ENCODE measurements at regions not wholly inside any gene's neighbourhood (a gene's known extent, or its start where the extent isn't known, plus 50 kb on each side); places are given as distances from the start of the nearest gene placed in this dataset.
A peak's percentile ranks its signal among the peaks of the same experiment; 100 is the strongest.
"Not testable (repeated sequence)": the region's sequence is repeated elsewhere in the genome, so short reads cannot be mapped to it uniquely, and the experiment has no call there.

DNA sequence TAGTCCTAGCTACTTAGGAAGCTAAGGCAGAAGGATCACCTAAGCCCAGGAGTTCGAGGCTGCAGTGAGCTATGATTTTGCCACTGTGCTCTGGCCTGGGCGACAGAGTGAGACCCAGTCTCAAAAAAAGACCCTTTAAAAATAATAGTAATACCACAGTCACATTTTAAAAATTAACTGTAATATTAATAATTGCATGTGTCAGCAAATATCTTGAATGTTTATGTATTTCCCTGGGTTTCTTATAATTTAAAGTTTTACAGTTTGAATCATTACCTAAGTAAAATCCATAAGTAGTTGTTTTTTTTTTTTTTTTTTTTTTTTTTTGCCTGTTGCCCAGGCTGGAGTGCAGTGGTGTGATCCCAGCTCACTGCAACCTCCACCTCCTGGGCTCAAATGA is 69.2 kb downstream of the LYZL2 start:
- DNase-seq = no peak

DNA sequence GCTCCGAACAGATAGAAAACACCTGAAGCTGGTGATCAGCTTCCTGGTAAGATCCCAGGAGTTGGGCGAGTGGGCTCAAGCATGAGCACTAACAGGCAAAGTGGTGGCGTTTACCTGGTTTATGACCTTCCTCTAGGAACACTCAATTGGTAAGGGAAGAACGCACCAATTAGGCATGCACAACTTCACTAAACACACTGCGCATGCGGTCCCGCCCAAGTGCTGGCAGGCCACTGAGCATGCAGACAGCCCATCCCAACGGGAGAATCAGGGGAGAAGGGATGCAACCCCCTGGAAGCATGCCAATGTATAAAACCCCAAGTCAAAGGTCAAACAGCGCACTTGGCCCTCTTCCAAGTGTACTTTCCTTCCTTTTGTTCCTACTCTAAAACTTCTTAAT is 70.4 kb downstream of the LYZL2 start:
- DNase-seq = no peak

DNA sequence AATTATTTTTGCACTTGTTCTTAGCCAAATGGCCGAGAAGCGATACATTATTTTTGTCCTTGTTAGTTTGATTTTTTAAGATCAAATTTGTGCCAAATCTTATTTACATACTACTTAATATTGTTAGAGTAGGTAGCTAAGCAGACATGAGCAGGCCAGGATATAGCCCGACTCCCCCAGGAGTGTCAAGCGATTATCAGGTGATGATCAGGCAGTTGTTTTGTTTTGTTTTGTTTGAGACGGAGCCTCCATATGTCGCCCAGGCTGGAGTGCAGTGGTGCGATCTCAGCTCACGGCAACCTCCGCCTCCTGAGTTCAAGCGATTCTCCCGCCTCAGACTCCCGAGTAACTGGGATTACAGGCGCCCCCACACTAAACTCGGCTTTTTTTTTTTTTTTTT is 71.1 kb downstream of the LYZL2 start:
- DNase-seq = no peak

DNA sequence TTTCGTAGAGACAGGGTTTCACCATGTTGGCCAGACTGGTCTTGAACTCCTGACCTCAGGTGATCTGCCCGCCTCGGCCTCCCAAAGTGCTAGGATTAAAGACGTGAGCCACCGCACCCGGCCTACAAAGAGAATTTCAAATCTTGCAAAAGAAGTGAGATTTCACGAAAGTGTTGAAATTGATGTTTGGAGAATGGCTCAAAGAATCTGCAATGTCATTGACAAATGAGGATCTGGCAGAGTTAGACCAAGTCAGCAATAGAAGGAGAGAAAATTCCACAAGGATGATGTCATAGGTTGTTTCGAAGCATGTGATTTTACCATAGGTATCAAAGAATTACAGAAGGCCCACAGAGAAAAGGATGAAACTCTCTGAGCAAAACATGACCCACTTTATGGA is 71.7 kb downstream of the LYZL2 start:
- DNase-seq = no peak

DNA sequence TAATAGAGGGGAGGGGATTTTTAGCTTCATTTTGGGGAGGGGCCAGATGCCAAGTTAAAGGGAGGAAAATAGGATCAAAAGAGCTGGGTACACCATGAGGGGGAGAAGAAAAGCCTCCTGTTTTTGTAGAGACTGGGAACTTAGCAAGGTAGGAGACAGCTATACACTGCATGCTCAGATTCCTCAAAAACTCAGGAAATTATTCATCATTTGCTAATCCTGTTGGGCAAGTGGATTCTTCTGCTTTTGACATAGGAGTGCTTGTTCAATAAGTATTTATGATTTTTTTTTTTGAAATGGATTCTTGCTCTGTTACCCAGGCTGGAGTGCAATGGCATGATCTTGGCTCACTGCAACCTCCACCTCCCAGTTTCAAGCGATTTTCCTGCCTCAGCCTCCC is 73.4 kb downstream of the LYZL2 start:
- no peak for DNase-seq

DNA sequence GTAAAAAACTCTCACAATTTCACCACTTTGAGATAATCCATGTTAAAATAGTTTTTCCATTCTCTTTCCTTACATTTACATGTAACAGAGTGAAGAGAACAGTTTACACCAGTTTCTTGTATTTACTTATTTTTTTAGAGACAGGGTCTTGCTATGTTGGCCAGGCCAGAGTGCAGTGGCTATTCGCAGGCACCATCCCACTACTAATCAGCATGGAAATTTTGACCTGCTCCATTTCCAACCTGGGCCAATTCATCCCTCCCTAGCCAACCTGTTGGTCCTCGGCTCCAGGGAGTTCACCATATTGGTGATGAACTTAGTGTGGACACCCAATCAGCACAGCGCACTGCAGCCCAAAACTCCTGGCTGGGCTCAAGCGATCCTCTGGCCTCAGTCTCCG is 74.1 kb downstream of the LYZL2 start:
- no peak for DNase-seq

DNA sequence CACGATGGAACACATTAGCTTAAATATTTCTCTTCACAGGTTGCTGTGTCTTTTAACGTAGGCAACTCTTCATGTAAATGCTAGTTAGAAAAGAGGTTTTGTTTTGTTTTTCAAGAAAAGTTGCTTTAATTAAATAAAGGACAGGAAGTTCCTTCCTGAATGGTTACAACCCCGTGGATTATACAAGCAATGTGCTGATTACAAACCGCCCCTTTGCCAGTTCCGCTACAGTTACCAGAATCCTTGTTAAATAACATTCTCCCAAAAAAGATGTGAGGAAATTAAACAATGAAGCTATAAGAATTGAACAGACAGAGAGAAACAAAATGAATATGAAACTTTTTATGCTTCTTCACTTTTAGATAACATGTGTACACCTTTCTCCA is 75.1 kb downstream of the LYZL2 start:
- DNase-seq = no peak

DNA sequence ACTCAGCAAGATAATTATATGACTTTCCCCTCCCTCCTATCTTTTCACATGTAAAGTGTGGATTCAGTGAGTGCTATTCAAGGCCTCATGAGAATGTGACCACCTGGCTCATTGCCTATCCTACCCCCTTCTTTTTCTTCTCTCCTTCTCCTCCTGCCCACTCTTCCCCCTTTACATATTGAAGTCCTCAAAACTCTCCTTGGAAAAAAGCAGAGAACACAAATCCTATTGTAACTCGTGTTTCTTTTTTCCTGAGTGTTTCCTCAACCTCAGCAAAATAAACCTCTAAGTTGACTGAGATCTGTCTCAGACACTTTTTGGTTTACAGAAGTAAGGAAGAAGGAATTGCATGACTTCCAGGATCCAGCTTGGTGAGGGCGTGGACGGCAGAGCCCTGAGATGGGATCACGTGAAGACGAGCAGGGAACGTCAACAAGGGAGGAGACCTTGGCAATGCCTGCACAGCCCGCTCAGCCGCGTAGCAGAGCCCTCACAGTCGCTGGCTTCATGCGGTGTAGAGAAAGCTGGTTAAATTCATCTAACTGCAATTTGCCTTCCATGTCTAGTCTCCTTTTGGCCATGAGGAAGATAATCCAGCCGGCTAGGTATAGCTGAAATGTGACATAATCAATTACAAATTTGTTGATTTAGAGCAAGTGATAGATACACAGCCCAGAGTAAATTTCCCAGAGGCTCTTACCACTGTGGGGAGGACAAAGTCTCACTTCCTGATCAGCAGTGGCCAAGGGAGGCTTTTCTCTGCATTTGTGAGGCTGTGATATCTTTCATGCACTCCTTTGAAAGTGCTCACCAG is 75.7 kb downstream of the LYZL2 start:
- peak; percentile 7 for DNase-seq

DNA sequence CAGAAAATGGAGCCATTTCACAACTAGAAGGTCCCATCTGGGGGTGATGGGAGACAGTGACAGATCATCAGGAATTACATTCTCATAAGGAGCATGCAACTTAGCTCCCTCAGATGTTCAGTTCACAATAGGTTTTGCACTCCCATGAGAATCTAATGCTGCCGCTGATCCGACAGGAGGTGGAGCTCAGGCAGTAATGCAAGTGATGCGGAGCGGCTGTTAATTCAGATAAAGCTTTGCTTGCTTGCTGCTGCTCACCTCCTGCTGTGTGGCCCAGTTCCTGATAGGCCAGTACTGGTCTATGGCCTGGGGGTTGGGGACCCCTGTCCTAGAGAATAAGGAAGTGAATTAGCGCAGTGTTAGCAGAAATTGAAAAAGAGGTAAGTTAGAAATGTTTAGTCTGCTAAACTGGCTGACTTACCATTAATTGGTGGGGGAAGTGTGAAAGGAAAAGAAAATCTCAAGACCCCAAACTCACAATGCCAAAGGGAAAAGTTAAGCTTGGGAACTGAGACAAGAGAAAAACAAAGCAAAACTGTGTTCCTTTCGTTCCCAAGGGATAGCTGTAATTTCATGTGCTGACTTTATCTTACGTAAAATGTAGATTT is 76.4 kb downstream of the LYZL2 start:
- DNase-seq = no peak

DNA sequence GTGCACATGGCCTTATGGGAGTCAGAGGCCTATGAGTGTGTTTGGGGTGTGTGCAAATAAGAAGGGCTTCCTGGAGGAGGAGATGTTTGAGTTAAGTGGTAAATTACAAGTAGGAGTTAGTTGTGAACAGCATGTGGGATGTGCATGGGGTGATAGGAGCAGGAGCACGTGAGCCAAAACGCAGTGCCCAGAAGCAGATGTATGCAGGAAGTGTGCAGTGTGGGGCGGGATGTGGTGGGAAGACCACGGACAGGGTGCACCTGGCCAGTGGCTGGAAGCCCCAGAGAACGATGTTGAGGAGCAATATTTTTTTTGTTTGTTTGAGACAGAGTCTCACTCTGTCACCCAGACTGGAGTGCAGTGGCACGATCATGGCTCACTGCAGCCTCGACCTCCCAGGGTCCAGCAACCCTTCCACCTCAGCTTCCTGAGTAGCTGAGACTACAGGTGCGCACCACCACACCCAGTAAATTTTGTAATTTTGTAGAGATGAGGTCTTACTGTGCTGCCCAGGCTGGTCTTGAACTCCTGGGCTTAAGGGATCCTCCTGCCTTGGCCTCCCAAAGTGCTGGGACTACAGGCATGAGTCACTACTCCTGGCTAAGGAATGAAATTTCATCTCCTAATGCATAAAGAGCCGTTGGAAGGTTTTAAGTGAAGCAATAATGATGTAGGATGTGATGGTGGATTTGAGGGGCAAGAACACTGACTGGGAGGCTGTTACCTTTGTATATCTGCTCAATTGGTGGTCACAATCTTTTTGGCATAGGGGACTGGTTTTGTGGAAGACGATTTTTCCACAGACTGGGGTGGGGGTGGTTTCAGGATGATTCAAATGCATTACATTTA is 78.4 kb downstream of the LYZL2 start:
- no peak for DNase-seq

DNA sequence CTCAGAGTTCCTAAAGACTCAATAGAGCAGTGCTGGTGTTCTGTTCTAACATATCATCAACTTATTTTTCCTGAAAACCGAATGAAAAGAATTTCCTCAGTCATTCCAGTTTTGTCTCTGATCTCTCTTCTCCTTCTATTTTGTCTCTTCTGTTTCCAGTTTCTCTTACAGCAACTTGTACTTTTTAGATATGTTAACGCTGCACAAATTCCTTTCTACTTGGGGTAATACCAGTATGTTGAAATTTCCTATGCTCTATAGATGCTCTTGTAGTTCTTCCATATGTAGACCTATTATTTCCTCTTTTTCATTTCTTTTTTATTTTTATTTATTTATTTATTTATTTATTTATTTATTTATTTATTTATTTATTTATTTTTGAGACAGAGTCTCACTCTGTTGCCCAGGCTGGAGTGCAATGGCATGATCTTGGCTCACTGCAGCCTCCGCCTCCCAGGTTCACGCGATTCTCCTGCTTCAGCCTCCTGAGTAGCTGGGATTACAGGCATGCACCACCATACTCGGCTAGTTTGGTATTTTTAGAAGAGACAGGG is 80.3 kb downstream of the LYZL2 start:
- not testable (repeated sequence) for DNase-seq

DNA sequence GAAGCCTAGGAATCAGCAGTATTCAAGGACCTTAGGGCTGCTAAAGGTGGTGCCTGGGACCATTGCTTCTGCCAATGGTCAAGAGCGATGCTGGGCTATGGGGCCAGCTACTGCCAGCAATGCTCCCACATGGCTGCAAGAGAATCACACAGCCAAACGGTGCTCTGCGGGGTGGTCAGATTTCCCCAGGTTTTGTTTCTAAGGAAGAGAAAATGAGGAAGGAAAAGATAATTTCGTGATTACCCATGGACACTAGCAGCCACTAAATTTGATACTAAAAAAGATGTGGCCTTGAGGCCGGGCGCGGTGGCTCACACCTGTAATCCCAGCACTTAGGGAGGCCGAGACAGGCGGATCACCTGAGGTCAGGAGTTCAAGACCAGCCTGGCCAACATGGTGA is 83.0 kb downstream of the LYZL2 start:
- no peak for DNase-seq

DNA sequence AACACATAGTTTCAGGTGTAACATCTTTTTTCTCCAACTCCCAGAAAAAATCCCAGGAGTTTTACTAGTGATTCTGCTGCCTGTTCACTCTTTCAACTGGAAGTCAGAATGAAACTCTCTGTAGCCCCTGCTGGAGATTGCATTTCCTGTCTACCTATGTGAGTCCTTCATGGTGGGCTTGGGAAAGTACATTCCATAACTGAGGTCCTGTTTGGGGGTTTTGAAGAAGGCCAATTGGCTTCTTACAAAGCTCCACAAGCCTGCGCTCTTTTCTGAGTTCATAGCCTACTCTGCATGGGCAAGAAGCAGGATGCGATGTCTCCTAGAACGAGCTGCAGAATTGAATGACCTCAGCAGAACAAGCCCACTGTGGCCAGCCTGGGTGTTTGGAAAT is 86.7 kb downstream of the LYZL2 start:
- DNase-seq = no peak

DNA sequence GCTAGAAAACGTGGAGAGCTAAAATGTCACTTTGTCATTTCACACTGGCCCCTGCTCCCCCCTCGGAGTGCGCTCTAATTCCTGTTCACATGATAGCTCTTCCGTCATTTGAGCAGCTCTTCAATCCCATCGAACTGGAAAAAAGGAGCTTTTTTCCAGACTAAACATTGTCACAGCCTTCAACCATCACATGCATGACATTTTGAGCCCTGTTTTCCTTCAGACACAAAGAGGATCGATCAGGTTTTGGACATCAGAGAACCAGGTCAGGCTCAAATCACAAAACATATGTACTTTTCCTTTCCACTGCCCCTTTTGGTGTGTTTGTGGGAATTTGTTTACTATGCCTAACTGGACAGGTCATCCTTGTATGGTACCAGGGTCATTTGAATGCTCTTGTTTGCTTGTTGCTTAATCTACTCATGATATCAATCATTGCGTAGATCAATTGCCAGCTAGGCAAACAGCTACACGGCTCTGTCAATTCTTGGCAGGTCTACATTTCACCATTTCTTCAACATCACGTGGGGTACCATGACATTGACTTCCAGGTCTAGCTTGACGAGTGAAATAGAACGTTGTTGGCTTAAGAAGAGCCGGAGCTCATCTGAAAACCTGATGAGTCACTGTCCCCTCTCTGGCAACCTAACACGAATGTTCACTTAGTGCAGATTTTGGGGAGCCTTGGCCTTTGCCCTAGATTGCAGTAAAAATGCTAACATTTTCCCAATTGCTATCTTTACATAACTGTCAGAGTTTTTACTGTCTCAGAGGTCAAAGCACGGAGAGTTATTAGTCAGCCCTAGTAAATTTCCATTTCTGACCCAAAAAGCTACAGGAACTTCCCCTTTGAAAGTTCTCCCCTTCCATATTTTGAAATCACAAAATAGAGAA is 87.3 kb downstream of the LYZL2 start:
- peak; percentile 34 for DNase-seq

DNA sequence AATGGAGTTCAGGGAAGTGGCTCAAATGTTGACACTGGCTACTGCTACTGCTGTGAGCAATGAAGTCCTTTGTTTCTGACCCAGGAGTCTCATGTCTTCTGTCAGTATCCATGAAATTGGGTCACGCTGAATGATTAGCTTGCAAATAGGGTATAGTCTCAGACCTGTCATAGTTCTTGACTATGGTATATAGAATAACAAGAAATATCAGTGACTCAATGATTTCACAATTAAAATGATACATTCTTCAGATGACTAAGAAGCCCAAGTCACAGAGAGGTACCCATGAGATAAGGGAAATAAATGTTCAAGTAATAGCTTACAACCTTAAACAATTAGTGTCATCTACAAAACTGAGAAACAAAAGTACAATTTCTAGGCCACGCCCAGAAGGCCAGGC is 89.3 kb downstream of the LYZL2 start:
- DNase-seq = no peak

DNA sequence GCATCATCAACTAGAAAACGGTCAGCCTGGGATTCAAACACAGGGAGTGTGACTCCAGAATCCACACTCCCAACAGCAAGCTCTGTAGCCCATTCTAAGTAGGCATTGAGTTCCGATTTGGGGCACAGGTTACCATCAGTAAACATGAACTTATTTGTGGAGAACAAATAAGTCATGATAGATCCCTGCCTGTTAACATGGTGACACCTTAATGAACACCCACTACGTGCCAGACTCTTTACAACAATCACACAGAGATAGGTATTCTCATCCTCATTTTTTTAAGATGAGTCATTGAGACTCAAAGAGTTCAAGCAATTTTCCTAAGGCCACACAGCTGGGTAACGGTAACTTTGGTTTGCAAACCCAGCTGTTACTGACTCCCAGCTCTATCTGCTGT is 91.5 kb downstream of the LYZL2 start:
- no peak for DNase-seq

DNA sequence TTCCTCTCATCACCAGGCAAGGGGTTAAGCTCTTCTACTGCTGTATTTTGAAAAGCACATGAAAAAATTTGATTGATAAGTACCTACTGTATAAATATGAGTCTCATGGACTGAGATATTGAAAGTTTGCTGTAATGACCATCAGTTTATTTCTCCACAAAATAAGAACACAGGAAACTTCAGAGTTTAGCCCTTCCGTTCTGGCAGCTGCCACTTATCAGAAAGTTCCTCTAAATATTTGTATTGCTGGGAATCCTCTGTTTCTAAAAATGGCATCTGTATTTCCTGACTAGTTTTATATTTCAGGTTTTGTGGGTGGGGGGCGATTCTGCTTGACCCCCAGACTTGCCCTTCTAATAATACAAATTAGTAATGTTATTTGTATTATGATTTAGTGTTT is 92.0 kb downstream of the LYZL2 start:
- DNase-seq = no peak

DNA sequence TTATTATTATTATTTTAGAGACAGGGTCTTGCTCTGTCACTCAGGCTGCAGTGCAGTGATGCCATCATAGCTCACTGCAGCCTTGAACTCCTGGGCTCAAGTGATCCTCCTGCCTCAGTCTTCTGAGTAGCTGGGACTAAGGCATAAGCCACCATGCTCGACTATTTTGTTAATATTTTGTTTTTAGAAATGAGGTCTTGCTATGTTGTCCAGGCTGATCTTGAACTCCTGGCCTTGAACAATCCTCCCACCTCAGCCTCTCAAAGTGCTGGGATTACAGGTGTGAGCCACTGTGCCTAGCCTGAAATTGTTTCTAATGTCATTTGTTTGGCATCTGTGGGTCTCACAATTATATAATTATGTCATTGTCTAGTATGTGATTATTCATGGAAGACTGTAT is 92.4 kb downstream of the LYZL2 start:
- DNase-seq = not testable (repeated sequence)

DNA sequence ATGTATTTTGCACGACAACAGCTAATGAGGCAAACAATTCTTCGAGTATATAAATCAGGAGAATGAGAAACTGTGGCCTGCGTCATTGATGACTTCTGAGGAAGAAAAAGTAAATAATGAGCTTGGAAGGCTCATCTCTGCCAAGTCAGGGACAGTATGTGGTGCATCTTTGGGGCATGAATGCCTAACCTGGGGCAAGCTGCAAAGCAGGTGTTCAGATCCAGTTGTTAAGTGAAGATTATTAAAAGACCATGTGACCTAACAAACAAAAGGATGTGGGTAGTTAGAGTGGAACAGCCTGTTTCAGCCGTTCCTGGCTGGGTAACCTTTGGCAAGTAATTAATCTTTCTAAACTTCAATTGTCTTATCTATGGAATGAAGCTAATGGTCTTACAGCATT is 93.0 kb downstream of the LYZL2 start:
- DNase-seq = peak; percentile 62

DNA sequence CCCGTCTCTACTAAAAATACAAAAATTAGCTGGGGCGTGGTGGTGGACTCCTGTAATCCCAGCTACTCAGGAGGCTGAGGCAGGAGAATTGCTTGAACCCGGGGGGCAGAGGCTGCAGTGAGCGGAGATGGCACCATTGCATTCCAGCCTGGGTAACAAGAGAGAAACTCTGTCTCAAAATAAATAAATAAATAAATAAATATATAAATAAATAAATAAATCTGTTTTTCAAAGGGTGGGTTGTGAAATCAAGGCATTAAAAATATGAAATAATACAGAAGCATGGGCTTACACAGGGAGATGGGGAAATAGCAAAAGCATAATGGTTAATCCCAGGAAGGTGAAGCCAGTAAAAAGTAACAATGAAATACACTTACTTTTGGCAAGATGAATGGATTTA is 93.9 kb downstream of the LYZL2 start:
- DNase-seq = no peak

DNA sequence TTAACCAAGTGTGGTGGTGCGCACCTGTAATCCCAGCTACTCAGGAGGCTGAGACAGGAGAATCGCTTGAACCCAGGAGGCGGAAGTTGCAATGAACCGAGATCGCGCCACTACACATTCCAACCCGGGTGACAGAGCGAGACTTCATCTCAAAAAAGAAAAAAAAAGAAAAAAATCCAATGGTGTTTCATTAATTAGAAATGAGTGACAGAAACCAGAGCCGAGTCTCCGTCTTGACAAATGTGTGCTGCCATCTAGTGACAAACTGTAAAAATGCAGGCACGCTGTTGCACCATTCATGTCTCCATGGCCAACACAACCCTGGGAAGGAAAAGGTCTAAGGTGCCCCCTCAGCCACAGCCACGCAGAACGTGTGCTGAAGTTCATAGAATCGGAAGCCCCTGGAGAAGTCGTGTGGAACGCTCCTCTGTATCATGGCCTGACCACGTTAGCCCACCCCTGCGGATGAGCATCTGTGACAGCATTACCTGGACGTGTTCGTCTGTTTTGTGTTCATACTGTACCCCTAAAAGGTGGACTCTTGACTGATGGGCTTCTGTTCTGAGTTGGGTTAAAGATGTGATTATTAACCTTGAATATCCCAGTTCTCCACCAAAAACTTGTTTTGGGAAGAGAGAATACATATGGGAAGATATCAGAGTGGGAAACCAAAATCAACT is 94.9 kb downstream of the LYZL2 start:
- peak; percentile 16 for DNase-seq

Data from NCI-H510A treated with DMSO at 0.1 percent for 48 hours (cell line).